ENCODE measurements at regions not wholly inside any gene's neighbourhood (a gene's known extent, or its start where the extent isn't known, plus 50 kb on each side); places are given as distances from the start of the nearest gene placed in this dataset.

- TF ChIP-seq CTCF (IDR thresholded peaks at IDR 0.05; ENCODE audit: low read depth, low read length, poor library complexity, severe bottlenecking) (no peak), EZH2phosphoT487 (IDR thresholded peaks at IDR 0.05; ENCODE audit: borderline replicate concordance, low read length) (no peak)
Observed at GRCh38 chr13:85265296-85265695, 533.9 kb downstream of the SLITRK6 start.

Measured in DOHH2 (cell line).